Neuronal stem cell (in vitro differentiated cells): ENCODE measurements at regions not wholly inside any gene's neighbourhood (a gene's known extent, or its start where the extent isn't known, plus 50 kb on each side); places are given as distances from the start of the nearest gene placed in this dataset.

Experiments
- DNase-seq: peaks from one replicate; pipeline ENCODE4 v3.0.0-alpha.2; 2013; ENCODE audit warnings: low spot score
- H2AFZ ChIP-seq: one replicate; pipeline ENCODE4 v1.6.1; 2013; ENCODE audit warnings: mild to moderate bottlenecking, low read length, inconsistent platforms
- H2AK5ac ChIP-seq: 2 replicates; pipeline ENCODE4 v1.6.1; 2013; ENCODE audit warnings: low read depth, mild to moderate bottlenecking, inconsistent platforms, low read length, moderate library complexity, mixed read lengths
- H2BK120ac ChIP-seq: 2 replicates; pipeline ENCODE4 v1.6.1; 2013; ENCODE audit warnings: low read depth, mild to moderate bottlenecking, inconsistent platforms, low read length, moderate library complexity, mixed read lengths
- H2BK12ac ChIP-seq: one replicate; pipeline ENCODE4 v1.6.1; 2013; ENCODE audit warnings: low read length, inconsistent platforms
- H2BK15ac ChIP-seq: 2 replicates; pipeline ENCODE4 v1.6.1; 2013; ENCODE audit warnings: mild to moderate bottlenecking, low read length, inconsistent platforms, mixed read lengths
- H2BK5ac ChIP-seq: one replicate; pipeline ENCODE4 v1.6.1; 2013; ENCODE audit warnings: inconsistent platforms, mild to moderate bottlenecking, low read length, moderate library complexity
- H3K14ac ChIP-seq: one replicate; pipeline ENCODE4 v1.6.1; 2013; ENCODE audit warnings: low read length, inconsistent platforms
- H3K18ac ChIP-seq: 2 replicates; pipeline ENCODE4 v1.6.1; 2013; ENCODE audit warnings: low read length, inconsistent platforms
- H3K23ac ChIP-seq: 2 replicates; pipeline ENCODE4 v1.6.1; 2013; ENCODE audit warnings: low read depth, mild to moderate bottlenecking, mixed read lengths, low read length, inconsistent platforms; ENCODE audit not compliant: poor library complexity
- H3K27ac ChIP-seq: replicated peaks from 3 replicates; pipeline ENCODE4 v1.5.1; 2013; ENCODE audit warnings: low read length, inconsistent platforms
- H3K27me3 ChIP-seq, 3 experiments: 2 replicates each; pipeline ENCODE4 v1.6.1; 2013; ENCODE audit warnings: low read length in 3 of 3, mild to moderate bottlenecking in 2 of 3, inconsistent platforms in 1 of 3, low read depth in 1 of 3, mixed read lengths in 1 of 3, moderate library complexity in 1 of 3; ENCODE audit not compliant: control insufficient read depth in 3 of 3, insufficient read depth in 3 of 3
- H3K36me3 ChIP-seq, 2 donors: replicated peaks in 1 of 2; 2 replicates each; pipeline ENCODE4 v1.6.1; 2013; ENCODE audit warnings: low read length in 2 of 2; ENCODE audit not compliant: control insufficient read depth in 2 of 2, insufficient read depth in 2 of 2
- H3K4ac ChIP-seq: 2 replicates; pipeline ENCODE4 v1.6.1; 2013; ENCODE audit warnings: inconsistent platforms, mild to moderate bottlenecking, low read length, moderate library complexity
- H3K4me1 ChIP-seq, 2 donors: 1 replicate in 1 of 2; 2 replicates in 1 of 2; pipeline ENCODE4 v1.6.1; 2013; ENCODE audit warnings: low read length in 2 of 2, low read depth in 1 of 2; ENCODE audit not compliant: control insufficient read depth in 2 of 2, insufficient read depth in 1 of 2
- H3K4me2 ChIP-seq: one replicate; pipeline ENCODE4 v1.6.1; 2013; ENCODE audit warnings: mild to moderate bottlenecking, low read length, inconsistent platforms; ENCODE audit not compliant: insufficient read depth, poor library complexity, severe bottlenecking
- H3K4me3 ChIP-seq, 2 donors: 2 replicates each; pipeline ENCODE4 v1.5.1; 2013; ENCODE audit warnings: low read length in 2 of 2, mild to moderate bottlenecking in 2 of 2, inconsistent platforms in 1 of 2, moderate library complexity in 1 of 2
- H3K79me1 ChIP-seq: one replicate; pipeline ENCODE4 v1.6.1; 2013; ENCODE audit warnings: low read depth, mild to moderate bottlenecking, inconsistent platforms, low read length, moderate library complexity
- H3K9ac ChIP-seq: one replicate; pipeline ENCODE4 v1.6.1; 2013; ENCODE audit warnings: mild to moderate bottlenecking, low read depth, low read length, inconsistent platforms; ENCODE audit not compliant: poor library complexity
- H3K9me3 ChIP-seq, 2 donors: replicated peaks in 1 of 2; 2 replicates each; pipeline versions ENCODE3 to v1.6.1; 2013; ENCODE audit warnings: low read length in 2 of 2, mild to moderate bottlenecking in 2 of 2, inconsistent platforms in 1 of 2, low read depth in 1 of 2, mixed read lengths in 1 of 2, moderate library complexity in 1 of 2; ENCODE audit not compliant: control insufficient read depth in 2 of 2, insufficient read depth in 1 of 2
- H4K8ac ChIP-seq: one replicate; pipeline ENCODE4 v1.6.1; 2013; ENCODE audit warnings: low read depth, mild to moderate bottlenecking, inconsistent platforms, low read length, moderate library complexity
- H4K91ac ChIP-seq: one replicate; pipeline ENCODE4 v1.6.1; 2013; ENCODE audit warnings: low read length, low read depth, mild to moderate bottlenecking, inconsistent platforms; ENCODE audit not compliant: poor library complexity
- WGBS, 2 donors: extraction: QIAGEN DNeasy Blood & Tissue Kit; methylation state at CpG; one replicate each; pipeline ENCODE4 v1.1.7; 2013; ENCODE audit warnings: missing lambda C conversion rate in 2 of 2, mixed read lengths in 1 of 2; ENCODE audit not compliant: insufficient read length in 2 of 2, insufficient replicate concordance in 1 of 2; ENCODE audit errors: extremely low coverage in 2 of 2; 5-methylcytosine and 5-hydroxymethylcytosine counted together

- no peak overlapping the region for H3K23ac ChIP-seq
- H2BK15ac ChIP-seq = no peak overlapping the region
- no peak overlapping the region for H2BK5ac ChIP-seq
- no peak overlapping the region for H3K9ac ChIP-seq
- H4K91ac ChIP-seq = no peak overlapping the region
- H3K4me2 ChIP-seq = no peak overlapping the region
- no peak overlapping the region for H2BK120ac ChIP-seq
- H2AK5ac ChIP-seq = no peak overlapping the region
- H4K8ac ChIP-seq = no peak overlapping the region
- no peak overlapping the region for H3K14ac ChIP-seq
- H3K36me3 ChIP-seq = no peaks in the 10 kb centered on the region
- H3K27ac ChIP-seq = no peak overlapping the region
- peaks cover 0 to under 1% of the 10 kb centered on the region in 2 donors for H3K9me3 ChIP-seq
- no peak overlapping the region for H2BK12ac ChIP-seq
- H3K4me1 ChIP-seq = no peaks in the 10 kb centered on the region
- H3K4ac ChIP-seq = no peak overlapping the region
- H3K4me3 ChIP-seq = no peak overlapping the region
- no peaks in the 10 kb centered on the region for H3K27me3 ChIP-seq
- no peak for DNase-seq
- no peak overlapping the region for H3K18ac ChIP-seq
- no peaks in the 10 kb centered on the region for H3K79me1 ChIP-seq
- no CpG with 5 or more reads among the region's 1 CpG for WGBS, 2 donors
- no peak overlapping the region for H2AFZ ChIP-seq
These were observed 334.8 kb upstream of the RASGEF1B start for GRCh38 chr4:81806485-81806884.

- H4K8ac ChIP-seq = no peak overlapping the region
- no peak overlapping the region for H2BK12ac ChIP-seq
- no peak for DNase-seq
- H3K36me3 ChIP-seq = no peaks in the 10 kb centered on the region
- H2BK15ac ChIP-seq = no peak overlapping the region
- no peak overlapping the region for H2BK5ac ChIP-seq
- H3K9me3 ChIP-seq = peaks cover 0 to 4% of the 10 kb centered on the region in 2 donors
- H3K23ac ChIP-seq = no peak overlapping the region
- no peak overlapping the region for H2AFZ ChIP-seq
- no peak overlapping the region for H2BK120ac ChIP-seq
- H3K4ac ChIP-seq = no peak overlapping the region
- no peak overlapping the region for H2AK5ac ChIP-seq
- H3K27ac ChIP-seq = no peak overlapping the region
- H3K27me3 ChIP-seq = no peaks in the 10 kb centered on the region
- H3K9ac ChIP-seq = no peak overlapping the region
- no peaks in the 10 kb centered on the region for H3K4me1 ChIP-seq
- no peak overlapping the region for H3K14ac ChIP-seq
- H3K79me1 ChIP-seq = no peaks in the 10 kb centered on the region
- no CpG with 5 or more reads among the region's 1 CpG for WGBS, 2 donors
- H4K91ac ChIP-seq = no peak overlapping the region
- no peak overlapping the region for H3K18ac ChIP-seq
- no peak overlapping the region for H3K4me3 ChIP-seq
- H3K4me2 ChIP-seq = no peak overlapping the region
These were observed 333.1 kb upstream of the RASGEF1B start for GRCh38 chr4:81804849-81805248.

GRCh38 chr4:81802285-81802846 lies 330.7 kb upstream of the RASGEF1B start:
- Histone ChIP-seq H3K18ac (no peak overlapping the region), H3K14ac (no peak overlapping the region), H3K4me1 (no peaks in the 10 kb centered on the region), H2BK15ac (no peak overlapping the region), H3K79me1 (no peaks in the 10 kb centered on the region), H3K27me3 (no peaks in the 10 kb centered on the region), H3K9me3 (peaks cover 0 to 4% of the 10 kb centered on the region in 2 donors), H2BK12ac (no peak overlapping the region), H2AK5ac (no peak overlapping the region), H3K23ac (no peak overlapping the region), H3K4me3 (no peak overlapping the region), H2AFZ (no peak overlapping the region), H2BK5ac (no peak overlapping the region), H3K9ac (no peak overlapping the region), H2BK120ac (no peak overlapping the region), H3K4ac (no peak overlapping the region), H3K27ac (no peak overlapping the region), H3K4me2 (no peak overlapping the region), H3K36me3 (no peaks in the 10 kb centered on the region), H4K91ac (no peak overlapping the region), H4K8ac (no peak overlapping the region)
- DNase-seq = no peak
- no CpG with 5 or more reads among the region's 5 CpGs for WGBS, 2 donors

GRCh38 chr4:81799371-81799770 lies 327.7 kb upstream of the RASGEF1B start:
- H2AFZ ChIP-seq = no peak overlapping the region
- no CpG with 5 or more reads among the region's 1 CpG for WGBS, 2 donors

More at GRCh38 chr4:81799371-81799770, 327.7 kb upstream of the RASGEF1B start:
- Histone ChIP-seq H3K4ac (no peak overlapping the region), H3K23ac (no peak overlapping the region), H3K79me1 (no peaks in the 10 kb centered on the region), H3K4me1 (no peaks in the 10 kb centered on the region), H2BK120ac (no peak overlapping the region), H3K27me3 (no peaks in the 10 kb centered on the region), H4K8ac (no peak overlapping the region), H3K4me3 (no peak overlapping the region), H3K4me2 (no peak overlapping the region), H2AK5ac (no peak overlapping the region), H3K27ac (no peak overlapping the region), H3K9me3 (peaks cover 0 to 4% of the 10 kb centered on the region in 2 donors), H4K91ac (no peak overlapping the region), H3K36me3 (no peaks in the 10 kb centered on the region), H3K14ac (no peak overlapping the region), H2BK5ac (no peak overlapping the region), H2BK12ac (no peak overlapping the region), H2BK15ac (no peak overlapping the region), H3K18ac (no peak overlapping the region), H3K9ac (no peak overlapping the region)
- no peak for DNase-seq
